Suprapubic skin (tissue), 4 donors: ENCODE measurements at regions not wholly inside any gene's neighbourhood (a gene's known extent, or its start where the extent isn't known, plus 50 kb on each side); places are given as distances from the start of the nearest gene placed in this dataset.

Source experiments
- DNase-seq, 2 donors: peaks; one replicate each; pipeline ENCODE4 v3.0.0-alpha.2; 2019; ENCODE audit warnings: low spot score in 2 of 2
- H3K27ac ChIP-seq: fragments of 200-600 bp; sonication (generic); one replicate; pipeline ENCODE4 v1.5.1; 2019
- H3K27me3 ChIP-seq: fragments of 200-600 bp; sonication (generic); one replicate; pipeline ENCODE4 v1.5.1; 2019
- H3K36me3 ChIP-seq: fragments of 200-600 bp; sonication (generic); one replicate; pipeline ENCODE4 v1.5.1; 2019
- H3K4me1 ChIP-seq: fragments of 200-600 bp; sonication (generic); one replicate; pipeline ENCODE4 v1.5.1; 2019
- H3K4me3 ChIP-seq: fragments of 200-600 bp; sonication (generic); one replicate; pipeline ENCODE4 v1.5.1; 2019; ENCODE audit warnings: mild to moderate bottlenecking
- H3K9me3 ChIP-seq: fragments of 200-600 bp; sonication (generic); one replicate; pipeline ENCODE4 v1.5.1; 2019
- CTCF ChIP-seq, 2 donors: fragments of 200-600 bp in 1 of 2; fragments of 450-650 bp in 1 of 2; sonication (generic) in 1 of 2; IDR thresholded peaks; one replicate each; pipeline ENCODE4 v1.5.1; 2016 to 2019; ENCODE audit warnings: antibody characterized with exemption in 2 of 2, mild to moderate bottlenecking in 1 of 2, moderate library complexity in 1 of 2
- EP300 ChIP-seq: sonication (generic); formaldehyde crosslinking; IDR thresholded peaks from one replicate; pipeline ENCODE4 v1.6.1; 2017; ENCODE audit warnings: antibody characterized with exemption
- POLR2A ChIP-seq, 2 donors: fragments of 450-650 bp; IDR thresholded peaks; one replicate each; pipeline ENCODE4 v1.6.1; 2017; ENCODE audit warnings: antibody characterized with exemption in 2 of 2, mild to moderate bottlenecking in 2 of 2, moderate library complexity in 2 of 2
- POLR2AphosphoS5 ChIP-seq, 3 donors: sonication (generic); formaldehyde crosslinking; IDR thresholded peaks; one replicate each; pipeline ENCODE4 v1.6.1; 2017; ENCODE audit warnings: antibody characterized with exemption in 3 of 3
- WGBS: methylation state at CpG from one replicate; pipeline ENCODE4 v1.1.5; 2018; 5-methylcytosine and 5-hydroxymethylcytosine counted together

- no peaks in the 10 kb centered on the region for H3K36me3 ChIP-seq
- DNase-seq: no peak
- TF ChIP-seq POLR2A (IDR thresholded peaks at IDR 0.05) (no peak), POLR2AphosphoS5 (IDR thresholded peaks at IDR 0.05) (no peak), EP300 (no peak), CTCF (IDR thresholded peaks at IDR 0.05) (no peak)
- H3K27me3 ChIP-seq: no peaks in the 10 kb centered on the region
- H3K4me3 ChIP-seq: no peak overlapping the region
- no peaks in the 10 kb centered on the region for H3K9me3 ChIP-seq
- no peak overlapping the region for H3K27ac ChIP-seq
- WGBS: 67% methylated on average over 1 of the region's 1 CpG
- no peaks in the 10 kb centered on the region for H3K4me1 ChIP-seq
Measured at GRCh38 chr6:128767705-128768104, 115.2 kb upstream of the LAMA2 start.

GRCh38 chr6:128767150-128767549, 115.8 kb upstream of the LAMA2 start:
- 87% methylated on average over 1 of the region's 1 CpG for WGBS
- Histone ChIP-seq H3K4me1 (no peaks in the 10 kb centered on the region), H3K9me3 (no peaks in the 10 kb centered on the region), H3K4me3 (no peak overlapping the region), H3K27ac (no peak overlapping the region), H3K36me3 (no peaks in the 10 kb centered on the region), H3K27me3 (no peaks in the 10 kb centered on the region)
- TF ChIP-seq EP300 (no peak), CTCF (IDR thresholded peaks at IDR 0.05) (no peak), POLR2AphosphoS5 (IDR thresholded peaks at IDR 0.05) (no peak), POLR2A (IDR thresholded peaks at IDR 0.05) (no peak)
- DNase-seq: no peak

GRCh38 chr6:128763599-128764300, 119.2 kb upstream of the LAMA2 start:
- DNase-seq: no peak
- WGBS: 39% methylated on average over 2 of the region's 2 CpGs
- Histone ChIP-seq H3K36me3 (no peaks in the 10 kb centered on the region), H3K4me1 (no peaks in the 10 kb centered on the region), H3K27me3 (no peaks in the 10 kb centered on the region), H3K4me3 (no peak overlapping the region), H3K9me3 (no peaks in the 10 kb centered on the region), H3K27ac (no peak overlapping the region)
- TF ChIP-seq CTCF (IDR thresholded peaks at IDR 0.05): no peak
- no peak for TF ChIP-seq POLR2A (IDR thresholded peaks at IDR 0.05)
- TF ChIP-seq POLR2AphosphoS5 (IDR thresholded peaks at IDR 0.05): no peak
- TF ChIP-seq EP300: no peak

- Histone ChIP-seq H3K36me3 (no peaks in the 10 kb centered on the region), H3K27ac (no peak overlapping the region), H3K27me3 (no peaks in the 10 kb centered on the region), H3K9me3 (no peaks in the 10 kb centered on the region), H3K4me1 (no peaks in the 10 kb centered on the region), H3K4me3 (no peak overlapping the region)
- TF ChIP-seq POLR2A (IDR thresholded peaks at IDR 0.05) (no peak), POLR2AphosphoS5 (IDR thresholded peaks at IDR 0.05) (no peak), EP300 (no peak), CTCF (IDR thresholded peaks at IDR 0.05) (no peak)
- DNase-seq: no peak
- WGBS: no CpG with 5 or more reads among the region's 3 CpGs
Measured at GRCh38 chr6:128759901-128760300, 123.0 kb upstream of the LAMA2 start.

- no peak overlapping the region for H3K4me3 ChIP-seq
- H3K27me3 ChIP-seq: no peaks in the 10 kb centered on the region
- H3K36me3 ChIP-seq: no peaks in the 10 kb centered on the region
- H3K27ac ChIP-seq: no peak overlapping the region
- no peak for DNase-seq
- H3K4me1 ChIP-seq: no peaks in the 10 kb centered on the region
- no peaks in the 10 kb centered on the region for H3K9me3 ChIP-seq
- TF ChIP-seq POLR2A (IDR thresholded peaks at IDR 0.05): no peak
- TF ChIP-seq EP300: no peak
Measured at GRCh38 chr6:128759447-128759846, 123.5 kb upstream of the LAMA2 start.

- DNase-seq: no peak
- no peak overlapping the region for H3K27ac ChIP-seq
- TF ChIP-seq EP300 (no peak), POLR2A (IDR thresholded peaks at IDR 0.05) (no peak), CTCF (IDR thresholded peaks at IDR 0.05) (no peak), POLR2AphosphoS5 (IDR thresholded peaks at IDR 0.05) (no peak)
- no peaks in the 10 kb centered on the region for H3K27me3 ChIP-seq
- no peaks in the 10 kb centered on the region for H3K36me3 ChIP-seq
- no peaks in the 10 kb centered on the region for H3K9me3 ChIP-seq
- H3K4me1 ChIP-seq: no peaks in the 10 kb centered on the region
- no peak overlapping the region for H3K4me3 ChIP-seq
Measured at GRCh38 chr6:128757961-128758360, 125.0 kb upstream of the LAMA2 start.
